ENCODE measurements at regions not wholly inside any gene's neighbourhood (a gene's known extent, or its start where the extent isn't known, plus 50 kb on each side); places are given as distances from the start of the nearest gene placed in this dataset.
"Not testable (repeated sequence)": the region's sequence is repeated elsewhere in the genome, so short reads cannot be mapped to it uniquely, and the experiment has no call there.

- H3K36me3 ChIP-seq (ENCODE audit: control insufficient read depth in 1 of 2, insufficient read depth in 2 of 2, low read depth in 1 of 2, low read length in 2 of 2); H3K27ac ChIP-seq (ENCODE audit: low read length, poor library complexity, severe bottlenecking); H2BK120ac ChIP-seq (ENCODE audit: low read depth, low read length); H2BK12ac ChIP-seq (ENCODE audit: low read length in 2 of 2); H3K4me1 ChIP-seq (ENCODE audit: control insufficient read depth, insufficient read depth, low read depth, low read length); DNase-seq; H3K9me3 ChIP-seq (ENCODE audit: control insufficient read depth, low read length); H3K9ac ChIP-seq (ENCODE audit: low read length); H2BK15ac ChIP-seq (ENCODE audit: low read depth, poor library complexity, severe bottlenecking); H3K27me3 ChIP-seq (ENCODE audit: control insufficient read depth in 1 of 2, insufficient read depth in 1 of 2, low read length in 2 of 2); H3K79me1 ChIP-seq (replicated peaks; ENCODE audit: low read length, poor library complexity, severe bottlenecking); H3K4me2 ChIP-seq (ENCODE audit: low read length, poor library complexity, severe bottlenecking); H3K14ac ChIP-seq (ENCODE audit: low read length in 2 of 2); H2AFZ ChIP-seq (ENCODE audit: low read depth, low read length); H4K91ac ChIP-seq (ENCODE audit: low read length); H3K18ac ChIP-seq (ENCODE audit: low read depth in 1 of 2, low read length in 2 of 2); H2AK5ac ChIP-seq (ENCODE audit: low read length, severe bottlenecking); H3K4ac ChIP-seq (ENCODE audit: low read depth in 1 of 2, low read length in 2 of 2); H2BK5ac ChIP-seq (ENCODE audit: low read depth, low read length, poor library complexity, severe bottlenecking); H3K23ac ChIP-seq (ENCODE audit: low read length in 2 of 2); H4K8ac ChIP-seq (ENCODE audit: low read length); H3K4me3 ChIP-seq (ENCODE audit: insufficient read depth in 1 of 2, low read depth in 1 of 2, low read length in 2 of 2): not testable (repeated sequence)
- 50% methylated on average over 5 of the region's 5 CpGs for WGBS
These were observed 272.6 kb downstream of the SATB2 start for GRCh38 chr2:199185174-199185573.

- H3K9ac ChIP-seq (ENCODE audit: low read length): no peak overlapping the region
- WGBS: 71% methylated on average over 5 of the region's 5 CpGs
- H3K4ac ChIP-seq (ENCODE audit: low read depth in 1 of 2, low read length in 2 of 2): no peak overlapping the region
- no peak for DNase-seq
- H2BK5ac ChIP-seq (ENCODE audit: low read depth, low read length, poor library complexity, severe bottlenecking): no peak overlapping the region
- no peak overlapping the region for H2BK120ac ChIP-seq (ENCODE audit: low read depth, low read length)
- H2BK12ac ChIP-seq (ENCODE audit: low read length in 2 of 2): no peak overlapping the region
- no peaks in the 10 kb centered on the region for H3K9me3 ChIP-seq (ENCODE audit: control insufficient read depth, low read length)
- H2AK5ac ChIP-seq (ENCODE audit: low read length, severe bottlenecking): no peak overlapping the region
- H3K14ac ChIP-seq (ENCODE audit: low read length in 2 of 2): no peak overlapping the region
- H4K91ac ChIP-seq (ENCODE audit: low read length): no peak overlapping the region
- H3K4me1 ChIP-seq (ENCODE audit: control insufficient read depth, insufficient read depth, low read depth, low read length): no peaks in the 10 kb centered on the region
- H3K36me3 ChIP-seq (ENCODE audit: control insufficient read depth in 1 of 2, insufficient read depth in 2 of 2, low read depth in 1 of 2, low read length in 2 of 2): no peaks in the 10 kb centered on the region
- no peak overlapping the region for H3K27ac ChIP-seq (ENCODE audit: low read length, poor library complexity, severe bottlenecking)
- no peak overlapping the region for H3K18ac ChIP-seq (ENCODE audit: low read depth in 1 of 2, low read length in 2 of 2)
- no peak overlapping the region for H2BK15ac ChIP-seq (ENCODE audit: low read depth, poor library complexity, severe bottlenecking)
- H3K4me2 ChIP-seq (ENCODE audit: low read length, poor library complexity, severe bottlenecking): no peak overlapping the region
- H3K27me3 ChIP-seq (ENCODE audit: control insufficient read depth in 1 of 2, insufficient read depth in 1 of 2, low read length in 2 of 2): no peaks in the 10 kb centered on the region
- H3K79me1 ChIP-seq (replicated peaks; ENCODE audit: low read length, poor library complexity, severe bottlenecking): no peaks in the 10 kb centered on the region
- H3K4me3 ChIP-seq (ENCODE audit: insufficient read depth in 1 of 2, low read depth in 1 of 2, low read length in 2 of 2): no peak overlapping the region
- H3K23ac ChIP-seq (ENCODE audit: low read length in 2 of 2): no peak overlapping the region
- H4K8ac ChIP-seq (ENCODE audit: low read length): no peak overlapping the region
- H2AFZ ChIP-seq (ENCODE audit: low read depth, low read length): no peak overlapping the region
These were observed 293.9 kb downstream of the SATB2 start for GRCh38 chr2:199163613-199164458.

GRCh38 chr2:199160677-199161465, 296.9 kb downstream of the SATB2 start:
- Histone ChIP-seq H3K4ac (ENCODE audit: low read depth in 1 of 2, low read length in 2 of 2) (no peak overlapping the region), H2BK120ac (ENCODE audit: low read depth, low read length) (no peak overlapping the region), H3K4me1 (ENCODE audit: control insufficient read depth, insufficient read depth, low read depth, low read length) (no peaks in the 10 kb centered on the region), H3K23ac (ENCODE audit: low read length in 2 of 2) (no peak overlapping the region), H3K79me1 (replicated peaks; ENCODE audit: low read length, poor library complexity, severe bottlenecking) (no peaks in the 10 kb centered on the region), H3K36me3 (ENCODE audit: control insufficient read depth in 1 of 2, insufficient read depth in 2 of 2, low read depth in 1 of 2, low read length in 2 of 2) (no peaks in the 10 kb centered on the region), H2BK12ac (ENCODE audit: low read length in 2 of 2) (no peak overlapping the region), H3K9ac (ENCODE audit: low read length) (peak overlapping the region; percentile 60), H2AFZ (ENCODE audit: low read depth, low read length) (no peak overlapping the region), H2BK5ac (ENCODE audit: low read depth, low read length, poor library complexity, severe bottlenecking) (no peak overlapping the region), H3K4me2 (ENCODE audit: low read length, poor library complexity, severe bottlenecking) (no peak overlapping the region), H3K27ac (ENCODE audit: low read length, poor library complexity, severe bottlenecking) (peak overlapping the region; percentile 92), H2BK15ac (ENCODE audit: low read depth, poor library complexity, severe bottlenecking) (no peak overlapping the region), H3K9me3 (ENCODE audit: control insufficient read depth, low read length) (peaks cover 16% of the 10 kb centered on the region), H3K14ac (ENCODE audit: low read length in 2 of 2) (no peak overlapping the region), H4K91ac (ENCODE audit: low read length) (no peak overlapping the region), H3K18ac (ENCODE audit: low read depth in 1 of 2, low read length in 2 of 2) (no peak overlapping the region), H2AK5ac (ENCODE audit: low read length, severe bottlenecking) (no peak overlapping the region), H3K4me3 (ENCODE audit: insufficient read depth in 1 of 2, low read depth in 1 of 2, low read length in 2 of 2) (no peak overlapping the region), H3K27me3 (ENCODE audit: control insufficient read depth in 1 of 2, insufficient read depth in 1 of 2, low read length in 2 of 2) (no peaks in the 10 kb centered on the region), H4K8ac (ENCODE audit: low read length) (no peak overlapping the region)
- WGBS: 38% methylated on average over 1 of the region's 1 CpG
- DNase-seq: peak; percentile 58

- H3K79me1 ChIP-seq (replicated peaks; ENCODE audit: low read length, poor library complexity, severe bottlenecking): no peaks in the 10 kb centered on the region
- H3K36me3 ChIP-seq (ENCODE audit: control insufficient read depth in 1 of 2, insufficient read depth in 2 of 2, low read depth in 1 of 2, low read length in 2 of 2): no peaks in the 10 kb centered on the region
- no peak overlapping the region for H3K18ac ChIP-seq (ENCODE audit: low read depth in 1 of 2, low read length in 2 of 2)
- no peak overlapping the region for H3K4me3 ChIP-seq (ENCODE audit: insufficient read depth in 1 of 2, low read depth in 1 of 2, low read length in 2 of 2)
- no peak overlapping the region for H3K4me2 ChIP-seq (ENCODE audit: low read length, poor library complexity, severe bottlenecking)
- H2BK120ac ChIP-seq (ENCODE audit: low read depth, low read length): no peak overlapping the region
- no peak overlapping the region for H2BK5ac ChIP-seq (ENCODE audit: low read depth, low read length, poor library complexity, severe bottlenecking)
- WGBS: 97% methylated on average over 3 of the region's 4 CpGs
- no peak overlapping the region for H3K23ac ChIP-seq (ENCODE audit: low read length in 2 of 2)
- no peak overlapping the region for H3K14ac ChIP-seq (ENCODE audit: low read length in 2 of 2)
- no peak overlapping the region for H2BK12ac ChIP-seq (ENCODE audit: low read length in 2 of 2)
- peaks cover 20% of the 10 kb centered on the region for H3K9me3 ChIP-seq (ENCODE audit: control insufficient read depth, low read length)
- no peaks in the 10 kb centered on the region for H3K4me1 ChIP-seq (ENCODE audit: control insufficient read depth, insufficient read depth, low read depth, low read length)
- H4K8ac ChIP-seq (ENCODE audit: low read length): no peak overlapping the region
- peak overlapping the region; percentile 92 for H3K27ac ChIP-seq (ENCODE audit: low read length, poor library complexity, severe bottlenecking)
- no peak overlapping the region for H3K4ac ChIP-seq (ENCODE audit: low read depth in 1 of 2, low read length in 2 of 2)
- no peaks in the 10 kb centered on the region for H3K27me3 ChIP-seq (ENCODE audit: control insufficient read depth in 1 of 2, insufficient read depth in 1 of 2, low read length in 2 of 2)
- no peak overlapping the region for H2BK15ac ChIP-seq (ENCODE audit: low read depth, poor library complexity, severe bottlenecking)
- H2AK5ac ChIP-seq (ENCODE audit: low read length, severe bottlenecking): no peak overlapping the region
- H4K91ac ChIP-seq (ENCODE audit: low read length): no peak overlapping the region
- no peak for DNase-seq
- H2AFZ ChIP-seq (ENCODE audit: low read depth, low read length): no peak overlapping the region
- H3K9ac ChIP-seq (ENCODE audit: low read length): peak overlapping the region; percentile 60
These were observed 297.7 kb downstream of the SATB2 start for GRCh38 chr2:199160081-199160480.
